ENCODE measurements at regions not wholly inside any gene's neighbourhood (a gene's known extent, or its start where the extent isn't known, plus 50 kb on each side); places are given as distances from the start of the nearest gene placed in this dataset.

GRCh38 chr5:74953937-74954720 is 87.9 kb upstream of the FAM169A start:
- DNase-seq, result no peak

- DNase-seq, result no peak
These were observed 87.4 kb upstream of the FAM169A start for GRCh38 chr5:74953554-74953936.

- DNase-seq, result no peak
These were observed 86.2 kb upstream of the FAM169A start for GRCh38 chr5:74952406-74952805.

GRCh38 chr5:74951865-74952264 is 85.7 kb upstream of the FAM169A start:
- DNase-seq, result no peak

GRCh38 chr5:74950836-74951515 is 84.8 kb upstream of the FAM169A start:
- DNase-seq, result no peak

GRCh38 chr5:74949976-74950375 is 83.8 kb upstream of the FAM169A start:
- DNase-seq, result no peak

- no peak for DNase-seq
These were observed 81.9 kb upstream of the FAM169A start for GRCh38 chr5:74948031-74948546.

GRCh38 chr5:74946471-74946870 is 80.3 kb upstream of the FAM169A start:
- DNase-seq, result no peak

- DNase-seq, result no peak
These were observed 79.5 kb upstream of the FAM169A start for GRCh38 chr5:74945561-74946165.

- DNase-seq, result no peak
These were observed 77.7 kb upstream of the FAM169A start for GRCh38 chr5:74943905-74944304.

- no peak for DNase-seq
These were observed 76.6 kb upstream of the FAM169A start for GRCh38 chr5:74942622-74943286.

- no peak for DNase-seq
These were observed 74.7 kb upstream of the FAM169A start for GRCh38 chr5:74940782-74941353.

- peak; percentile 12 for DNase-seq
These were observed 72.2 kb upstream of the FAM169A start for GRCh38 chr5:74938250-74938933.

- DNase-seq, result no peak
These were observed 69.5 kb upstream of the FAM169A start for GRCh38 chr5:74935752-74936091.

GRCh38 chr5:74934949-74935751 is 69.0 kb upstream of the FAM169A start:
- peak; percentile 60 for DNase-seq

GRCh38 chr5:74927336-74927735 is 61.1 kb upstream of the FAM169A start:
- no peak for DNase-seq

- peak; percentile 65 for DNase-seq
These were observed 53.3 kb upstream of the FAM169A start for GRCh38 chr5:74919487-74919886.

GRCh38 chr5:74919041-74919440 is 52.9 kb upstream of the FAM169A start:
- DNase-seq, result no peak

- no peak for DNase-seq
These were observed 52.1 kb upstream of the FAM169A start for GRCh38 chr5:74918232-74918669.

GRCh38 chr5:74916831-74917710 is 50.9 kb upstream of the FAM169A start:
- DNase-seq, result no peak

Measured in hematopoietic multipotent progenitor cell treated with erythropoietin and hydrocortisone succinate and interleukin-3 and kit ligand, for 8 days (in vitro differentiated cells).